HepG2 (cell line): ENCODE measurements at regions not wholly inside any gene's neighbourhood (a gene's known extent, or its start where the extent isn't known, plus 50 kb on each side); places are given as distances from the start of the nearest gene placed in this dataset.

Experiments
- ATAC-seq: fragments of 200-7000 bp; cut with Tn5 transposase; 3 replicates; pipeline ENCODE4 v1.9.1; 2020; ENCODE audit warnings: mild to moderate bottlenecking, moderate library complexity
- BruUV-seq: library from RNA; stranded (reverse); fragments of 400-500 nt; replicated peaks from 2 replicates; lab custom pipeline; 2021; lab: Mats Ljungman, UMichigan
- CTCF ChIA-PET: fragments of 300-600 bp; formaldehyde crosslinking; extraction: SDS; loops from one replicate; lab custom pipeline; 2021; ENCODE audit warnings: low total read pairs, inconsistent platforms, low intra/inter-chr PET ratio; lab: Yijun Ruan, JAX
- POLR2A ChIA-PET: fragments of 350-600 bp; sonication (Branson Sonifier 250); formaldehyde crosslinking; loops from one replicate; lab custom pipeline; 2020; ENCODE audit warnings: antibody characterized with exemption, inconsistent platforms; lab: Yijun Ruan, JAX
- DNase-seq: peaks from one replicate; pipeline ENCODE4 v3.0.0-alpha.2; 2015; ENCODE audit warnings: low spot score
- FAIRE-seq: peaks from 3 replicates; lab custom pipeline; 2011; peaks lifted over from hg19 to GRCh38; lab: Jason Lieb, UNC
- H2AFZ ChIP-seq: one replicate; pipeline ENCODE4 v1.6.1; 2011; ENCODE audit warnings: low read length, inconsistent platforms
- H3K27ac ChIP-seq: fragments of 300-600 bp; 3 replicates; pipeline ENCODE4 v1.8.0; 2011; ENCODE audit warnings: mixed run types, mild to moderate bottlenecking, mixed read lengths, low read length, inconsistent platforms; ENCODE audit not compliant: insufficient read depth; ENCODE audit errors: extremely low read length
- H3K27me3 ChIP-seq, 2 experiments: fragments of 200-600 bp in 1 of 2; 2 replicates in 1 of 2; 3 replicates in 1 of 2; pipeline versions ENCODE4 v1.6.0 to v1.8.0; 2011; ENCODE audit warnings: low read length in 2 of 2, mild to moderate bottlenecking in 2 of 2, moderate library complexity in 2 of 2, inconsistent platforms in 1 of 2; ENCODE audit not compliant: insufficient read depth in 2 of 2, control insufficient read depth in 1 of 2
- H3K36me3 ChIP-seq, 2 experiments: fragments of 200-600 bp in 1 of 2; replicated peaks in 1 of 2; 2 replicates in 1 of 2; 3 replicates in 1 of 2; pipeline versions ENCODE4 v1.5.1 to v1.8.0; 2011; ENCODE audit warnings: low read length in 2 of 2, inconsistent platforms in 1 of 2; ENCODE audit not compliant: insufficient read depth in 2 of 2, control insufficient read depth in 1 of 2
- H3K4me1 ChIP-seq: 2 replicates; pipeline ENCODE4 v1.5.1; 2012; ENCODE audit warnings: low read length, inconsistent platforms; ENCODE audit not compliant: insufficient read depth
- H3K4me2 ChIP-seq: 2 replicates; pipeline ENCODE4 v1.6.0; 2011; ENCODE audit warnings: low read depth, low read length, inconsistent platforms
- H3K4me3 ChIP-seq, 3 experiments: fragments of 200-600 bp in 1 of 3; sonication (generic), shearing (Covaris generic) in 1 of 3; replicated peaks in 1 of 3; 2 replicates each; pipeline ENCODE4 v1.5.1; 2011 to 2016; ENCODE audit warnings: low read length in 3 of 3, inconsistent platforms in 2 of 3, low read depth in 2 of 3, mild to moderate bottlenecking in 2 of 3, control low read depth in 1 of 3, mixed read lengths in 1 of 3; ENCODE audit not compliant: insufficient read depth in 1 of 3
- H3K79me2 ChIP-seq: one replicate; pipeline ENCODE4 v1.6.1; 2011; ENCODE audit warnings: low read length, inconsistent platforms; ENCODE audit not compliant: insufficient read depth
- H3K9ac ChIP-seq: 2 replicates; pipeline ENCODE4 v1.6.0; 2011; ENCODE audit warnings: mild to moderate bottlenecking, low read depth, low read length, inconsistent platforms; ENCODE audit not compliant: insufficient read depth
- H3K9me3 ChIP-seq: 2 replicates; pipeline ENCODE4 v1.5.1; 2012; ENCODE audit warnings: mild to moderate bottlenecking, low read length
- H4K20me1 ChIP-seq: 2 replicates; pipeline ENCODE4 v1.6.0; 2011; ENCODE audit warnings: inconsistent platforms, mild to moderate bottlenecking, low read length, moderate library complexity; ENCODE audit not compliant: insufficient read depth
- DMTF1 ChIP-seq: sonication (generic); formaldehyde crosslinking; IDR thresholded peaks from 2 replicates; pipeline ENCODE4 v1.4.0; 2020; ENCODE audit warnings: mild to moderate bottlenecking, missing genetic modification reagents
- DR1 ChIP-seq: sonication (generic); formaldehyde crosslinking; IDR thresholded peaks from 2 replicates; pipeline ENCODE4 v1.8.0; 2021; ENCODE audit warnings: mild to moderate bottlenecking, missing genetic modification reagents, inconsistent platforms
- HHEX ChIP-seq: IDR thresholded peaks from 2 replicates; pipeline ENCODE4 v1.6.1; 2016; ENCODE audit warnings: control low read depth
- HOXA9 ChIP-seq: sonication (generic); formaldehyde crosslinking; IDR thresholded peaks from 2 replicates; pipeline ENCODE4 v1.8.1; 2022; ENCODE audit warnings: missing genetic modification reagents, mild to moderate bottlenecking, moderate library complexity, borderline replicate concordance
- MAF1 ChIP-seq: sonication (generic); formaldehyde crosslinking; IDR thresholded peaks from 2 replicates; pipeline ENCODE4 v1.5.0; 2020; ENCODE audit warnings: missing genetic modification reagents, borderline replicate concordance
- MAFF ChIP-seq: IDR thresholded peaks from 2 replicates; pipeline ENCODE4 v1.6.1; 2011; ENCODE audit warnings: low read depth, low read length, improper control_type of control experiment
- MAFK ChIP-seq, 2 experiments: IDR thresholded peaks in 1 of 2; conservative IDR thresholded peaks in 1 of 2; 2 replicates each; pipeline ENCODE4 v1.6.1; 2011; ENCODE audit warnings: improper control_type of control experiment in 2 of 2, low read length in 2 of 2
- ZFP36 ChIP-seq: fragments of 150-350 bp; IDR thresholded peaks from 2 replicates; pipeline ENCODE4 v1.6.1; 2018; ENCODE audit warnings: borderline replicate concordance, low read length, low read depth; ENCODE audit not compliant: partially characterized antibody
- ZKSCAN8 ChIP-seq: IDR thresholded peaks from 2 replicates; pipeline ENCODE4 v1.6.1; 2016; ENCODE audit warnings: borderline replicate concordance, missing genetic modification reagents, missing compliant biosample characterization
- ZNF775 ChIP-seq: sonication (generic); formaldehyde crosslinking; IDR thresholded peaks from 2 replicates; pipeline ENCODE4 v1.4.0; 2020; ENCODE audit warnings: missing genetic modification reagents, mild to moderate bottlenecking, moderate library complexity, borderline replicate concordance
- ZNF839 ChIP-seq: sonication (generic); formaldehyde crosslinking; IDR thresholded peaks from 2 replicates; pipeline ENCODE4 v1.4.0; 2020; ENCODE audit warnings: missing genetic modification reagents, mild to moderate bottlenecking, borderline replicate concordance
- WGBS: methylation state at CpG from one replicate; pipeline ENCODE4 v1.1.6; 2017; ENCODE audit warnings: low lambda C conversion rate; 5-methylcytosine and 5-hydroxymethylcytosine counted together
- in situ Hi-C: cut with HindIII; loops from 2 replicates; pipeline ENCODE4 v1.10.0; 2017; ENCODE audit warnings: low pct_unique_long_range_greater_than_20kb; ENCODE audit not compliant: extremely low pct_ligation_motif_present
- intact Hi-C: fragments of 100-400 bp; cut with micrococcal nuclease; formaldehyde crosslinking; loops from one replicate; pipeline ENCODE4 v1.10.0; 2022; ENCODE audit not compliant: unreplicated experiment
- TF ChIP-seq, protein P1 (sequence below): sonication (generic); formaldehyde crosslinking; IDR thresholded peaks from 2 replicates; pipeline ENCODE4 v1.4.0; 2020; ENCODE audit warnings: mild to moderate bottlenecking, missing genetic modification reagents
- TF ChIP-seq, protein P2 (sequence below): sonication (generic); formaldehyde crosslinking; IDR thresholded peaks from 2 replicates; pipeline ENCODE4 v1.8.1; 2023; ENCODE audit warnings: mild to moderate bottlenecking, missing genetic modification reagents, borderline replicate concordance

- CTCF ChIA-PET = no interaction called here
- DNase-seq = no peak
- WGBS = 15% methylated on average over 6 of the region's 6 CpGs
- ATAC-seq = no peak
- no peak for TF ChIP-seq HOXA9 (CRISPR knock-in tag)
- peak; percentile 88 to 92 for TF ChIP-seq MAFK (conservative IDR thresholded peaks at IDR 0.05 in 1 of 2, IDR thresholded peaks at IDR 0.05 in 1 of 2; ENCODE audit: low read length in 2 of 2)
- peak; percentile 92 for TF ChIP-seq MAFF
- BruUV-seq = no TSS peak
- Histone ChIP-seq H3K36me3 (no peaks in the 10 kb centered on the region), H3K27me3 (no peaks in the 10 kb centered on the region; a peak in 1 of 5 replicates), H4K20me1 (no peaks in the 10 kb centered on the region), H3K27ac (no peak overlapping the region), H3K79me2 (no peaks in the 10 kb centered on the region), H3K4me3 (no peak overlapping the region), H3K9ac (no peak overlapping the region), H3K4me2 (no peak overlapping the region), H3K4me1 (no peaks in the 10 kb centered on the region), H3K9me3 (no peaks in the 10 kb centered on the region), H2AFZ (no peak overlapping the region)
- intact Hi-C loops = no loop called here
- POLR2A ChIA-PET = no interaction called here
- no peak for FAIRE-seq
- in situ Hi-C loops = no loop called here
These were observed 280.0 kb upstream of the RASGEF1B start for GRCh38 chr4:81751531-81752289.

DNA sequence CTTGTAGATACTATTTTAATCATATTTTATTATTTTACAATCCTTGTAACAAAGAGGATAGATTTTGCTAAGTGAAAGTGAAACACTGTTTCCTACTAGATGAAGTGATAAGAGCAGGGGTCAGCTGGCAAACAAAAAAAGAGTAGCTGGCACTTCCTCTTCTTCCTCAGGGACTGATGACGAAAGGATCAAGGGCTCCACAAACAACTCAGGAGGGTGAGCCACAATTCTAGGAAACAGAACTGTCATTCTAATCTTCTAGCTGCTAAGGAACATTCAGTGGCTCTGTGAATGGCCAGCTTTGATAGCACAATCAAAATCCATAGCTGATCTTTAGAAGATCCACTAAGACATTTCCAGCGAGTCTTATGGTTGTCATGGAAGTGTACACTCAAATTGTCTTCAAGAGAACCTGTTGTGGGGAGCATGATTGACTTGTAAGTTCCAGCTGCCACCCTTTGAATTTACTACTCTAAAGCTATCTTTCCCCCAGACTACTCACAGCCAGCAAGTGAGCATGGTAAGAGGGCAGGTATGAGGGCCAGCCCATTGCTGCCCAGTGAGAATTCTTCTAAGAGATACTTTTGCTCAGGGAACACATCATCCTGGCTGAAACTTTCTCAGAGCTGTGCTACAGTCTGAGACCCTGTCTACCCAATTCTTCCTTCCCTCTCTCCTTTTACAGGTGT is 275.7 kb upstream of the RASGEF1B start:
- no peak overlapping the region for H2AFZ ChIP-seq
- no peak overlapping the region for H3K27ac ChIP-seq
- H3K4me3 ChIP-seq = no peak overlapping the region
- 0% methylated on average over 1 of the region's 2 CpGs for WGBS
- TF ChIP-seq ZNF775 = no peak
- no peak for TF ChIP-seq ZKSCAN8
- no peak for TF ChIP-seq ZNF839 (CRISPR knock-in tag)
- TF ChIP-seq, protein P1, sequence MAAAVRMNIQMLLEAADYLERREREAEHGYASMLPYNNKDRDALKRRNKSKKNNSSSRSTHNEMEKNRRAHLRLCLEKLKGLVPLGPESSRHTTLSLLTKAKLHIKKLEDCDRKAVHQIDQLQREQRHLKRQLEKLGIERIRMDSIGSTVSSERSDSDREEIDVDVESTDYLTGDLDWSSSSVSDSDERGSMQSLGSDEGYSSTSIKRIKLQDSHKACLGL (CRISPR knock-in tag) = no peak
- no peak for TF ChIP-seq ZFP36
- no peak for TF ChIP-seq DMTF1 (CRISPR knock-in tag)
- TF ChIP-seq HHEX (CRISPR knock-in tag) = no peak
- TF ChIP-seq, protein P2, sequence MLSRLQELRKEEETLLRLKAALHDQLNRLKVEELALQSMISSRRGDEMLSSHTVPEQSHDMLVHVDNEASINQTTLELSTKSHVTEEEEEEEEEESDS (CRISPR knock-in tag) = no peak
- TF ChIP-seq DR1 (CRISPR knock-in tag) = no peak
- TF ChIP-seq MAF1 = no peak
- H3K4me1 ChIP-seq = no peaks in the 10 kb centered on the region
- H3K36me3 ChIP-seq = no peaks in the 10 kb centered on the region
- DNase-seq (no peak), ATAC-seq (no peak), FAIRE-seq (no peak)
- no TSS peak for BruUV-seq
- in situ Hi-C loops (no loop called here), intact Hi-C loops (no loop called here)
- H3K27me3 ChIP-seq = no peaks in the 10 kb centered on the region; a peak in 1 of 5 replicates
- ChIA-PET CTCF (no interaction called here), POLR2A (no interaction called here)
- no peaks in the 10 kb centered on the region for H4K20me1 ChIP-seq
- no peaks in the 10 kb centered on the region for H3K79me2 ChIP-seq
- H3K4me2 ChIP-seq = no peak overlapping the region
- H3K9me3 ChIP-seq = no peaks in the 10 kb centered on the region
- H3K9ac ChIP-seq = no peak overlapping the region
